DMS153 treated with DMSO at 0.1 percent for 48 hours (cell line): ENCODE measurements at regions not wholly inside any gene's neighbourhood (a gene's known extent, or its start where the extent isn't known, plus 50 kb on each side); places are given as distances from the start of the nearest gene placed in this dataset.
A peak's percentile ranks its signal among the peaks of the same experiment; 100 is the strongest.

ENCODE experiments used
- DNase-seq: peaks from one replicate; lab custom pipeline; 2025; ENCODE audit not compliant: unreplicated experiment; lab: John Stamatoyannopoulos, UW

- DNase-seq = no peak
Measured at GRCh38 chr7:35581605-35582210, 113.2 kb downstream of the HERPUD2 start.

GRCh38 chr7:35576031-35576573 lies 118.8 kb downstream of the HERPUD2 start:
- DNase-seq = no peak

GRCh38 chr7:35571611-35572240 lies 123.2 kb downstream of the HERPUD2 start:
- no peak for DNase-seq

- DNase-seq = no peak
Measured at GRCh38 chr7:35570937-35571336, 124.0 kb downstream of the HERPUD2 start.

GRCh38 chr7:35565927-35566326 lies 129.0 kb downstream of the HERPUD2 start:
- peak; percentile 8 for DNase-seq

- no peak for DNase-seq
Measured at GRCh38 chr7:35558841-35559240, 136.1 kb downstream of the HERPUD2 start.

GRCh38 chr7:35556515-35557471 lies 138.1 kb downstream of the HERPUD2 start:
- no peak for DNase-seq

- DNase-seq = no peak
Measured at GRCh38 chr7:35555934-35556333, 139.0 kb downstream of the HERPUD2 start.

GRCh38 chr7:35555386-35555785 lies 139.5 kb downstream of the HERPUD2 start:
- DNase-seq = no peak

- no peak for DNase-seq
Measured at GRCh38 chr7:35553519-35553918, 141.4 kb downstream of the HERPUD2 start.

- no peak for DNase-seq
Measured at GRCh38 chr7:35552691-35553090, 142.2 kb downstream of the HERPUD2 start.

- no peak for DNase-seq
Measured at GRCh38 chr7:35551321-35552081, 143.4 kb downstream of the HERPUD2 start.

- no peak for DNase-seq
Measured at GRCh38 chr7:35550831-35551230, 144.1 kb downstream of the HERPUD2 start.

- DNase-seq = no peak
Measured at GRCh38 chr7:35549781-35550180, 145.2 kb downstream of the HERPUD2 start.

GRCh38 chr7:35548291-35548690 lies 146.6 kb downstream of the HERPUD2 start:
- DNase-seq = no peak

- no peak for DNase-seq
Measured at GRCh38 chr7:35546691-35547429, 148.1 kb downstream of the HERPUD2 start.

GRCh38 chr7:35545831-35546230 lies 149.1 kb downstream of the HERPUD2 start:
- no peak for DNase-seq

GRCh38 chr7:35544028-35544742 lies 150.8 kb downstream of the HERPUD2 start:
- no peak for DNase-seq
